Tibial nerve (tissue), 4 donors: ENCODE measurements at regions not wholly inside any gene's neighbourhood (a gene's known extent, or its start where the extent isn't known, plus 50 kb on each side); places are given as distances from the start of the nearest gene placed in this dataset.

ENCODE experiments used
- EP300 ChIP-seq, 2 donors: sonication (generic); formaldehyde crosslinking; IDR thresholded peaks; one replicate each; pipeline ENCODE4 v1.6.1; 2017; ENCODE audit warnings: antibody characterized with exemption in 2 of 2, mild to moderate bottlenecking in 1 of 2
- POLR2A ChIP-seq, 2 donors: fragments of 450-650 bp; IDR thresholded peaks; one replicate each; pipeline ENCODE4 v1.6.1; 2017; ENCODE audit warnings: antibody characterized with exemption in 2 of 2, mild to moderate bottlenecking in 2 of 2, moderate library complexity in 2 of 2
- TF ChIP-seq, protein P1 (sequence below), 5 experiments: fragments of 200-600 bp in 3 of 5; fragments of 450-650 bp in 2 of 5; sonication (generic) in 3 of 5; IDR thresholded peaks; one replicate each; pipeline ENCODE4 v1.5.1; 2016 to 2019; ENCODE audit warnings: antibody characterized with exemption in 5 of 5, mild to moderate bottlenecking in 3 of 5, moderate library complexity in 2 of 5

DNA sequence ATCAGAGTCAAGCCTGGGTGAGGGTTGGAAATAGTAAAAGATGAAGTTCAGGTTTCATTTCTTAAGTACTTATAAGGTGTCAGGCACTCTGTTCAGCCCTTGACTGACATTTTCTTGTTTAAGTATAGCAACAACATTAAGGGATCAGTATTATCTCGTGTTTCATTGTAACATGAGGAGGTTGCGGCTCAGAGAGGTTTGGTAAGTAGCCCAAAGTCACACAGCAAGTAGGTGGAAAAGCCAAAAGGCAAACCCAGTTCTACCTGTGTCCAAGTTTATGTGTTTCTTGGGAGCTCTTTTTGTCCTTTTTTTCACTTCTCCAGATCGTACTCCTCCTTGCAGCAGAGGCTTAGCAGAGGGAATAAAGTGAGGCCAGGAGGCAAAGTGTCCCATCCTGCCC is 337.5 kb upstream of the KLF3 start:
- TF ChIP-seq, protein P1, sequence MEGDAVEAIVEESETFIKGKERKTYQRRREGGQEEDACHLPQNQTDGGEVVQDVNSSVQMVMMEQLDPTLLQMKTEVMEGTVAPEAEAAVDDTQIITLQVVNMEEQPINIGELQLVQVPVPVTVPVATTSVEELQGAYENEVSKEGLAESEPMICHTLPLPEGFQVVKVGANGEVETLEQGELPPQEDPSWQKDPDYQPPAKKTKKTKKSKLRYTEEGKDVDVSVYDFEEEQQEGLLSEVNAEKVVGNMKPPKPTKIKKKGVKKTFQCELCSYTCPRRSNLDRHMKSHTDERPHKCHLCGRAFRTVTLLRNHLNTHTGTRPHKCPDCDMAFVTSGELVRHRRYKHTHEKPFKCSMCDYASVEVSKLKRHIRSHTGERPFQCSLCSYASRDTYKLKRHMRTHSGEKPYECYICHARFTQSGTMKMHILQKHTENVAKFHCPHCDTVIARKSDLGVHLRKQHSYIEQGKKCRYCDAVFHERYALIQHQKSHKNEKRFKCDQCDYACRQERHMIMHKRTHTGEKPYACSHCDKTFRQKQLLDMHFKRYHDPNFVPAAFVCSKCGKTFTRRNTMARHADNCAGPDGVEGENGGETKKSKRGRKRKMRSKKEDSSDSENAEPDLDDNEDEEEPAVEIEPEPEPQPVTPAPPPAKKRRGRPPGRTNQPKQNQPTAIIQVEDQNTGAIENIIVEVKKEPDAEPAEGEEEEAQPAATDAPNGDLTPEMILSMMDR (IDR thresholded peaks at IDR 0.05), result no peak
- TF ChIP-seq POLR2A (IDR thresholded peaks at IDR 0.05), result no peak
- no peak for TF ChIP-seq EP300 (IDR thresholded peaks at IDR 0.05)
